ENCODE measurements at regions not wholly inside any gene's neighbourhood (a gene's known extent, or its start where the extent isn't known, plus 50 kb on each side); places are given as distances from the start of the nearest gene placed in this dataset.

DNA sequence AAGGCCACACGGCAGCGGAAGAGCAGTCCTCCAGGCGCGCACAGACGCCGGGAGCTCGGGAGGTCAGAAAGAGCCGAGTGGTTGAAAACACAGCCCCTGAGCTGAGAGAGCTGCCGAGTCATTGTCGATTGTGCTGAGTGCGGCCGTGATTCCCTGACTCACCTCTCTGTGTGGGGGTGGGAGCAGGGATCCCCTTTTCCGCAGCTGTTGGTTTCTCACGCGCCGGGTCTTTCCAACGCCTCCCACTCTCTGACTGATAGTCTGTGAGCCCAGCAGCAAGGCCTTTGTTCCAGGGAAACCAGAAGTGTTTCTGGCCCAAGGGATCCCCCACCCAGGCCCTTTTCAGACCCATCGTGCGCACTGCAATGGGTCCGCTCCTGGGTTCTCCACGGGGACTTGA is 97.3 kb downstream of the MRPL36 start:
- DNase-seq, result no peak
- H3K36me3 Mint-ChIP-seq, result no peaks in the 10 kb centered on the region
- Histone ChIP-seq H3K36me3 (replicated peaks in 1 of 2; ENCODE audit: control insufficient read depth in 1 of 2, insufficient read depth in 2 of 2, low read length in 2 of 2) (no peaks in the 10 kb centered on the region), H2AFZ (ENCODE audit: insufficient read depth, low read depth, low read length, poor library complexity, severe bottlenecking) (no peak overlapping the region), H3K4me3 (replicated peaks in 1 of 3; ENCODE audit: low read depth in 2 of 3, low read length in 3 of 3) (no peak overlapping the region), H3K79me2 (ENCODE audit: insufficient read depth, low read length) (no peaks in the 10 kb centered on the region), H3K4me2 (replicated peaks; ENCODE audit: extremely low read depth, low read length, poor library complexity, severe bottlenecking) (no peak overlapping the region), H4K20me1 (ENCODE audit: insufficient read depth, low read length) (no peaks in the 10 kb centered on the region), H3K27ac (ENCODE audit: low read depth in 1 of 2, low read length in 2 of 2) (no peak overlapping the region), H3K27me3 (ENCODE audit: control insufficient read depth in 2 of 2, insufficient read depth in 2 of 2, low read length in 2 of 2) (no peaks in the 10 kb centered on the region), H3K9ac (ENCODE audit: insufficient read depth, low read length, poor library complexity, severe bottlenecking) (no peak overlapping the region), H3K9me3 (replicated peaks in 1 of 2; ENCODE audit: control insufficient read depth in 1 of 2, insufficient read depth in 1 of 2, low read length in 2 of 2) (no peaks in the 10 kb centered on the region), H3K4me1 (ENCODE audit: control insufficient read depth in 1 of 2, insufficient read depth in 2 of 2, low read length in 2 of 2) (no peaks in the 10 kb centered on the region)
- WGBS (ENCODE audit: insufficient coverage), result 84% methylated on average over 13 of the region's 21 CpGs
- H3K4me1 Mint-ChIP-seq, result no peaks in the 10 kb centered on the region
- H3K4me3 Mint-ChIP-seq, result no peak overlapping the region
- no peak overlapping the region for H3K27ac Mint-ChIP-seq
- intact Hi-C loops (cut with micrococcal nuclease), result no loop called here
- peaks cover 0 to 3% (median 0%) of the 10 kb centered on the region in 7 donors for H3K9me3 Mint-ChIP-seq
- peaks cover 2 to 12% (median 5%) of the 10 kb centered on the region in 3 donors for H3K27me3 Mint-ChIP-seq (ENCODE audit: low read depth in 3 of 3)
- TF ChIP-seq, protein P1, sequence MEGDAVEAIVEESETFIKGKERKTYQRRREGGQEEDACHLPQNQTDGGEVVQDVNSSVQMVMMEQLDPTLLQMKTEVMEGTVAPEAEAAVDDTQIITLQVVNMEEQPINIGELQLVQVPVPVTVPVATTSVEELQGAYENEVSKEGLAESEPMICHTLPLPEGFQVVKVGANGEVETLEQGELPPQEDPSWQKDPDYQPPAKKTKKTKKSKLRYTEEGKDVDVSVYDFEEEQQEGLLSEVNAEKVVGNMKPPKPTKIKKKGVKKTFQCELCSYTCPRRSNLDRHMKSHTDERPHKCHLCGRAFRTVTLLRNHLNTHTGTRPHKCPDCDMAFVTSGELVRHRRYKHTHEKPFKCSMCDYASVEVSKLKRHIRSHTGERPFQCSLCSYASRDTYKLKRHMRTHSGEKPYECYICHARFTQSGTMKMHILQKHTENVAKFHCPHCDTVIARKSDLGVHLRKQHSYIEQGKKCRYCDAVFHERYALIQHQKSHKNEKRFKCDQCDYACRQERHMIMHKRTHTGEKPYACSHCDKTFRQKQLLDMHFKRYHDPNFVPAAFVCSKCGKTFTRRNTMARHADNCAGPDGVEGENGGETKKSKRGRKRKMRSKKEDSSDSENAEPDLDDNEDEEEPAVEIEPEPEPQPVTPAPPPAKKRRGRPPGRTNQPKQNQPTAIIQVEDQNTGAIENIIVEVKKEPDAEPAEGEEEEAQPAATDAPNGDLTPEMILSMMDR (IDR thresholded peaks at IDR 0.05), result no peak

DNA sequence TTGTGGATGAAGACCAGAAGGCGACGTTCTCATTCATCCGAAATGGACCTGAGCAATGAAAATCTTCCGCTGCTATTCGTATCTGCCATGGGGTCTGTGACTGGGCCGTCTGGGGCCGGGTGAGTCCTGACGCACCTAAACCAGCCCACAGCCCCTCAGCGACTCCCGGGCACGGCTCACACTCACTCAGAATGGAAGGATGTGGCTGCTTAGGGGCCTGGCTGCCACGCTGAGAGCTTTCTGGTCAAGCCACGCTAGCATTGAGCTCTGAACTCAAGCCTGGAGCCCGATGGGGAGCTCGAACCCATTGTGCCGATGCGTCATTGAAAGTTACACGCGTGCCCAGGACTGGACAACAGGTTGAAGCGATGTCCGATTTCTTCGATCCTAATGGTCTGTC is 97.8 kb downstream of the MRPL36 start:
- peaks cover 0 to 3% (median 0%) of the 10 kb centered on the region in 7 donors for H3K9me3 Mint-ChIP-seq
- no peak overlapping the region for H3K4me3 Mint-ChIP-seq
- intact Hi-C loops (cut with micrococcal nuclease), result no loop called here
- H3K4me1 ChIP-seq (ENCODE audit: control insufficient read depth in 1 of 2, insufficient read depth in 2 of 2, low read length in 2 of 2), result no peaks in the 10 kb centered on the region
- H2AFZ ChIP-seq (ENCODE audit: insufficient read depth, low read depth, low read length, poor library complexity, severe bottlenecking), result no peak overlapping the region
- no peak overlapping the region for H3K27ac Mint-ChIP-seq
- H3K4me2 ChIP-seq (replicated peaks; ENCODE audit: extremely low read depth, low read length, poor library complexity, severe bottlenecking), result no peak overlapping the region
- no peaks in the 10 kb centered on the region for H3K36me3 Mint-ChIP-seq
- TF ChIP-seq, protein P1 (IDR thresholded peaks at IDR 0.05), result no peak
- no peaks in the 10 kb centered on the region for H3K36me3 ChIP-seq (replicated peaks in 1 of 2; ENCODE audit: control insufficient read depth in 1 of 2, insufficient read depth in 2 of 2, low read length in 2 of 2)
- no peak overlapping the region for H3K4me3 ChIP-seq (replicated peaks in 1 of 3; ENCODE audit: low read depth in 2 of 3, low read length in 3 of 3)
- no peak for DNase-seq
- H3K27ac ChIP-seq (ENCODE audit: low read depth in 1 of 2, low read length in 2 of 2), result no peak overlapping the region
- no peaks in the 10 kb centered on the region for H3K79me2 ChIP-seq (ENCODE audit: insufficient read depth, low read length)
- no peaks in the 10 kb centered on the region for H3K9me3 ChIP-seq (replicated peaks in 1 of 2; ENCODE audit: control insufficient read depth in 1 of 2, insufficient read depth in 1 of 2, low read length in 2 of 2)
- no peaks in the 10 kb centered on the region for H3K4me1 Mint-ChIP-seq
- no peaks in the 10 kb centered on the region for H3K27me3 ChIP-seq (ENCODE audit: control insufficient read depth in 2 of 2, insufficient read depth in 2 of 2, low read length in 2 of 2)
- no peaks in the 10 kb centered on the region for H4K20me1 ChIP-seq (ENCODE audit: insufficient read depth, low read length)
- WGBS (ENCODE audit: insufficient coverage), result 88% methylated on average over 22 of the region's 22 CpGs
- peaks cover 2 to 12% (median 5%) of the 10 kb centered on the region in 3 donors for H3K27me3 Mint-ChIP-seq (ENCODE audit: low read depth in 3 of 3)
- no peak overlapping the region for H3K9ac ChIP-seq (ENCODE audit: insufficient read depth, low read length, poor library complexity, severe bottlenecking)

Data from CD14-positive monocyte (primary cell).